HepG2 (cell line): ENCODE measurements at regions not wholly inside any gene's neighbourhood (a gene's known extent, or its start where the extent isn't known, plus 50 kb on each side); places are given as distances from the start of the nearest gene placed in this dataset.

Experiments
- DNMT1 ChIP-seq: sonication (generic); formaldehyde crosslinking; IDR thresholded peaks from 2 replicates; pipeline ENCODE4 v1.5.1; 2020; ENCODE audit warnings: mild to moderate bottlenecking, missing genetic modification reagents
- DRAP1 ChIP-seq: IDR thresholded peaks from 2 replicates; pipeline ENCODE4 v1.6.1; 2016; ENCODE audit warnings: missing genetic modification reagents, missing compliant biosample characterization
- FOXA1 ChIP-seq, 2 experiments: fragments of 450-650 bp in 1 of 2; sonication (generic) in 1 of 2; formaldehyde crosslinking in 1 of 2; IDR thresholded peaks; 2 replicates each; pipeline versions ENCODE4 v1.4.0 to v1.6.1; 2016 to 2020; ENCODE audit warnings: missing genetic modification reagents in 1 of 2
- GPN1 ChIP-seq: sonication (generic); formaldehyde crosslinking; IDR thresholded peaks from 2 replicates; pipeline ENCODE4 v1.5.1; 2020; ENCODE audit warnings: missing genetic modification reagents, borderline replicate concordance
- HOXA9 ChIP-seq: sonication (generic); formaldehyde crosslinking; IDR thresholded peaks from 2 replicates; pipeline ENCODE4 v1.8.1; 2022; ENCODE audit warnings: missing genetic modification reagents, mild to moderate bottlenecking, moderate library complexity, borderline replicate concordance
- MBD4 ChIP-seq: IDR thresholded peaks from 2 replicates; pipeline ENCODE4 v1.6.1; 2012; ENCODE audit warnings: low read length, inconsistent platforms, borderline replicate concordance
- NFKB2 ChIP-seq: sonication (generic); formaldehyde crosslinking; IDR thresholded peaks from 2 replicates; pipeline ENCODE4 v1.4.0; 2020; ENCODE audit warnings: missing genetic modification reagents, borderline replicate concordance
- PAXIP1 ChIP-seq: sonication (generic); formaldehyde crosslinking; conservative IDR thresholded peaks from 2 replicates; pipeline ENCODE4 v1.4.0; 2020; ENCODE audit warnings: mild to moderate bottlenecking, missing genetic modification reagents, moderate library complexity
- ZHX2 ChIP-seq, 2 experiments: sonication (generic) in 1 of 2; formaldehyde crosslinking in 1 of 2; IDR thresholded peaks; 2 replicates each; pipeline versions ENCODE4 v1.6.1 to v1.9.0; 2014 to 2022; ENCODE audit warnings: antibody characterized with exemption in 1 of 2, borderline replicate concordance in 1 of 2, inconsistent platforms in 1 of 2, low read depth in 1 of 2, missing genetic modification reagents in 1 of 2
- ZNF230 ChIP-seq: sonication (generic); formaldehyde crosslinking; IDR thresholded peaks from 2 replicates; pipeline ENCODE4 v1.4.0; 2020; ENCODE audit warnings: mild to moderate bottlenecking, missing genetic modification reagents
- ZNF430 ChIP-seq: sonication (generic); formaldehyde crosslinking; IDR thresholded peaks from 2 replicates; pipeline ENCODE4 v1.9.0; 2021; ENCODE audit warnings: mild to moderate bottlenecking, missing genetic modification reagents
- TF ChIP-seq, protein P1 (sequence below): sonication (generic); formaldehyde crosslinking; IDR thresholded peaks from 2 replicates; pipeline ENCODE4 v1.5.0; 2020; ENCODE audit warnings: mild to moderate bottlenecking, missing genetic modification reagents
- TF ChIP-seq, protein P2 (sequence below): sonication (generic); formaldehyde crosslinking; conservative IDR thresholded peaks from 2 replicates; pipeline ENCODE4 v1.4.0; 2020; ENCODE audit warnings: missing genetic modification reagents

DNA sequence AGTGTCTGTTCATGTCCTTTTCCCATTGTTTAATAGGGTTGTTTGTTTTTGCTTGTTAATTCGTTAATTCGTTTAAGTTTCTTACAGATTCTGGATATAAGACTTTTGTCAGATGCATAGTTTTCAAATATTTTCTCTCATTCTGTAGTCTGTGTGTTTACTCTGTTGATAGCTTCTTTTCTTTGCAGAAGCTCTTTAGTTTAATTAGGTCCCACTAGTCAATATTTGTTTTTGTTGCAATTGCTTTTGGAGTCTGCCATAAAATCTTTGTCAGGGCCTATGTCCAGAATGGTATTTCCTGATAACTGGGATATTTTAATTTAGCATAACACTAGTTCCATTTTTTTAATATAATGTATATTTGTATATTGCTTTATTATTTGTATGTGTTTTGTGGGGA, 1380.1 kb downstream of the SUCLG1 start (continued):
- TF ChIP-seq ZHX2 (IDR thresholded peaks at IDR 0.05; ENCODE audit: low read depth) = no peak
- TF ChIP-seq ZHX2 (CRISPR knock-in tag; IDR thresholded peaks at IDR 0.05; ENCODE audit: borderline replicate concordance) = no peak
- no peak for TF ChIP-seq FOXA1 (IDR thresholded peaks at IDR 0.05)
- 0 out of 2 replicates have a peak, but pooled peaks have one; percentile 21 for TF ChIP-seq FOXA1 (CRISPR knock-in tag; IDR thresholded peaks at IDR 0.05)
- no peak for TF ChIP-seq DNMT1
- no peak for TF ChIP-seq ZNF430 (CRISPR knock-in tag)
- no peak for TF ChIP-seq HOXA9 (CRISPR knock-in tag)
- TF ChIP-seq DRAP1 = no peak
- TF ChIP-seq, protein P1, sequence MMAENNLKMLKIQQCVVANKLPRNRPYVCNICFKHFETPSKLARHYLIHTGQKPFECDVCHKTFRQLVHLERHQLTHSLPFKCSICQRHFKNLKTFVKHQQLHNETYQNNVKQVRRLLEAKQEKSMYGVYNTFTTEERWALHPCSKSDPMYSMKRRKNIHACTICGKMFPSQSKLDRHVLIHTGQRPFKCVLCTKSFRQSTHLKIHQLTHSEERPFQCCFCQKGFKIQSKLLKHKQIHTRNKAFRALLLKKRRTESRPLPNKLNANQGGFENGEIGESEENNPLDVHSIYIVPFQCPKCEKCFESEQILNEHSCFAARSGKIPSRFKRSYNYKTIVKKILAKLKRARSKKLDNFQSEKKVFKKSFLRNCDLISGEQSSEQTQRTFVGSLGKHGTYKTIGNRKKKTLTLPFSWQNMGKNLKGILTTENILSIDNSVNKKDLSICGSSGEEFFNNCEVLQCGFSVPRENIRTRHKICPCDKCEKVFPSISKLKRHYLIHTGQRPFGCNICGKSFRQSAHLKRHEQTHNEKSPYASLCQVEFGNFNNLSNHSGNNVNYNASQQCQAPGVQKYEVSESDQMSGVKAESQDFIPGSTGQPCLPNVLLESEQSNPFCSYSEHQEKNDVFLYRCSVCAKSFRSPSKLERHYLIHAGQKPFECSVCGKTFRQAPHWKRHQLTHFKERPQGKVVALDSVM (CRISPR knock-in tag) = no peak
- 0 out of 2 replicates have a peak, but pooled peaks have one; percentile 22 for TF ChIP-seq PAXIP1 (CRISPR knock-in tag)
- TF ChIP-seq MBD4 = no peak
- TF ChIP-seq, protein P2, sequence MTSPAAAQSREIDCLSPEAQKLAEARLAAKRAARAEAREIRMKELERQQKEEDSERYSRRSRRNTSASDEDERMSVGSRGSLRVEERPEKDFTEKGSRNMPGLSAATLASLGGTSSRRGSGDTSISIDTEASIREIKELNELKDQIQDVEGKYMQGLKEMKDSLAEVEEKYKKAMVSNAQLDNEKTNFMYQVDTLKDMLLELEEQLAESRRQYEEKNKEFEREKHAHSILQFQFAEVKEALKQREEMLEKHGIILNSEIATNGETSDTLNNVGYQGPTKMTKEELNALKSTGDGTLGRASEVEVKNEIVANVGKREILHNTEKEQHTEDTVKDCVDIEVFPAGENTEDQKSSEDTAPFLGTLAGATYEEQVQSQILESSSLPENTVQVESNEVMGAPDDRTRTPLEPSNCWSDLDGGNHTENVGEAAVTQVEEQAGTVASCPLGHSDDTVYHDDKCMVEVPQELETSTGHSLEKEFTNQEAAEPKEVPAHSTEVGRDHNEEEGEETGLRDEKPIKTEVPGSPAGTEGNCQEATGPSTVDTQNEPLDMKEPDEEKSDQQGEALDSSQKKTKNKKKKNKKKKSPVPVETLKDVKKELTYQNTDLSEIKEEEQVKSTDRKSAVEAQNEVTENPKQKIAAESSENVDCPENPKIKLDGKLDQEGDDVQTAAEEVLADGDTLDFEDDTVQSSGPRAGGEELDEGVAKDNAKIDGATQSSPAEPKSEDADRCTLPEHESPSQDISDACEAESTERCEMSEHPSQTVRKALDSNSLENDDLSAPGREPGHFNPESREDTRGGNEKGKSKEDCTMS (CRISPR knock-in tag) = no peak
- no peak for TF ChIP-seq GPN1
- no peak for TF ChIP-seq ZNF230 (CRISPR knock-in tag)
- TF ChIP-seq NFKB2 = no peak
